ENCODE measurements at regions not wholly inside any gene's neighbourhood (a gene's known extent, or its start where the extent isn't known, plus 50 kb on each side); places are given as distances from the start of the nearest gene placed in this dataset.
"Not testable (repeated sequence)": the region's sequence is repeated elsewhere in the genome, so short reads cannot be mapped to it uniquely, and the experiment has no call there.

DNA sequence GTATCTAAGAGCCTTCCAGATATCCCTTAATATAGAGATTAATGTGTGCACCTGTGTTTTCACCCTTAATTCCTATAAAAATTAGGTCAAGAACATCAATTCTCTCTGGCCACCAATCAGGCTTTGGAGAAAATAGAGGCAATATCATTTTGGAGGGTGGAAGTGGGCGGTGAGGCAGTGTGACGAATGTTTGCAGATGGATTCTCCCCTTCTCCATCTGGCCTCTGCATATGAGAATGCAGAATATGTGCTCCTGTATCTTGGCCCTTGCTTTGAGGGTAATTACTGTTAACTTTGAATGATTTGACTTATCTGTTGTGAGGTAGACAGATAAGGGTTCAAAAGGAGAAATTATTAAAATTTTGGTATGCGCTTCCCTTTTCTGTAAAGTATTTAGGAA lies 304.0 kb upstream of the NPSR1 start:
- no peak for DNase-seq
- TF ChIP-seq, protein P1, sequence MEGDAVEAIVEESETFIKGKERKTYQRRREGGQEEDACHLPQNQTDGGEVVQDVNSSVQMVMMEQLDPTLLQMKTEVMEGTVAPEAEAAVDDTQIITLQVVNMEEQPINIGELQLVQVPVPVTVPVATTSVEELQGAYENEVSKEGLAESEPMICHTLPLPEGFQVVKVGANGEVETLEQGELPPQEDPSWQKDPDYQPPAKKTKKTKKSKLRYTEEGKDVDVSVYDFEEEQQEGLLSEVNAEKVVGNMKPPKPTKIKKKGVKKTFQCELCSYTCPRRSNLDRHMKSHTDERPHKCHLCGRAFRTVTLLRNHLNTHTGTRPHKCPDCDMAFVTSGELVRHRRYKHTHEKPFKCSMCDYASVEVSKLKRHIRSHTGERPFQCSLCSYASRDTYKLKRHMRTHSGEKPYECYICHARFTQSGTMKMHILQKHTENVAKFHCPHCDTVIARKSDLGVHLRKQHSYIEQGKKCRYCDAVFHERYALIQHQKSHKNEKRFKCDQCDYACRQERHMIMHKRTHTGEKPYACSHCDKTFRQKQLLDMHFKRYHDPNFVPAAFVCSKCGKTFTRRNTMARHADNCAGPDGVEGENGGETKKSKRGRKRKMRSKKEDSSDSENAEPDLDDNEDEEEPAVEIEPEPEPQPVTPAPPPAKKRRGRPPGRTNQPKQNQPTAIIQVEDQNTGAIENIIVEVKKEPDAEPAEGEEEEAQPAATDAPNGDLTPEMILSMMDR (IDR thresholded peaks at IDR 0.05; ENCODE audit: partially characterized antibody, unreplicated experiment) = no peak
- Mint-ChIP-seq H3K36me3 (ENCODE audit: unreplicated experiment) (no peaks in the 10 kb centered on the region), H3K27me3 (ENCODE audit: unreplicated experiment) (no peaks in the 10 kb centered on the region), H3K9me3 (ENCODE audit: unreplicated experiment) (peaks cover 3% of the 10 kb centered on the region), H3K27ac (ENCODE audit: unreplicated experiment) (no peak overlapping the region), H3K4me1 (ENCODE audit: low read depth, unreplicated experiment) (peaks cover 2% of the 10 kb centered on the region), H3K4me3 (ENCODE audit: unreplicated experiment) (no peak overlapping the region)

DNA sequence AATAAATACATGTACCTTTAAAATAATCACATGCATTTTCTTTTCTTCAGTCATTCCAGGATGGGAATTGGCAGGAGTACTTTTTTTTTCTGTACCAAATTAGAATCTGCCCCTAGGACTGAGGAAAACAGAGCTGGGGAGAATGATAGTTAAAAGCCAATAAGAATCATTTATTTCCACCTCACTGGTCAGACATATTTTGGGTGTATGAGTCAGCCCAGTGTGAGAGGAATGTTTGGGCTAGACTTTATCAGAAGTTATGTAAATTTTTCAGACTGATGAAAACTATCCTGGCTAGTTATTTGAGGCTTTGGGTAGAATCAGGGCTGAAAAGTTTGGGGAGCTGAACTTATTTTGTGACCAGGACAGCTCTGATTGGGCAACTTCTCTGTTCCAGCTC lies 303.1 kb upstream of the NPSR1 start:
- Mint-ChIP-seq H3K9me3 (ENCODE audit: unreplicated experiment) (peaks cover 3% of the 10 kb centered on the region), H3K4me1 (ENCODE audit: low read depth, unreplicated experiment) (peaks cover 2% of the 10 kb centered on the region), H3K27me3 (ENCODE audit: unreplicated experiment) (no peaks in the 10 kb centered on the region), H3K4me3 (ENCODE audit: unreplicated experiment) (no peak overlapping the region), H3K27ac (ENCODE audit: unreplicated experiment) (no peak overlapping the region), H3K36me3 (ENCODE audit: unreplicated experiment) (no peaks in the 10 kb centered on the region)
- TF ChIP-seq, protein P1 (IDR thresholded peaks at IDR 0.05; ENCODE audit: partially characterized antibody, unreplicated experiment) = no peak
- no peak for DNase-seq

DNA sequence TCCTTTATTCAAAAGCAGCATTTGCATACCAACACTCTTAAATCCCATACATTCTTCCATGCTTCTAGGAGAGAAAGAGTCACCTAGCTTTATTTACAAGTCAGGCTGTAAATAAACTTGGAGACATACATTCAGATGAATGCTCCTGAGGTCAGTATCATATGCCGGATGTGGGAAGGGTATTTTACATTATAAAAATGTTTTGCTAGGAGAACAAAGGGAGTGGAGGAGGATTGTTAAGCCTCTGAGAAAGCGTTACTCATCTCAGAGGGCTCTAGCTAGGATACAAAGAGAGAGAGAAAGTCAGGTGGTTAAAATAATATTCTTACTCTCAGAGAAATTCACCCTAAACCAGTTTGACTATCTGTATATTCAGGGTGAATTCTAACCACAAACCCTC lies 300.9 kb upstream of the NPSR1 start:
- H3K27ac Mint-ChIP-seq (ENCODE audit: unreplicated experiment) = no peak overlapping the region
- no peaks in the 10 kb centered on the region for H3K27me3 Mint-ChIP-seq (ENCODE audit: unreplicated experiment)
- peaks cover 2% of the 10 kb centered on the region for H3K4me1 Mint-ChIP-seq (ENCODE audit: low read depth, unreplicated experiment)
- no peaks in the 10 kb centered on the region for H3K36me3 Mint-ChIP-seq (ENCODE audit: unreplicated experiment)
- DNase-seq = no peak
- H3K4me3 Mint-ChIP-seq (ENCODE audit: unreplicated experiment) = no peak overlapping the region
- TF ChIP-seq, protein P1 (IDR thresholded peaks at IDR 0.05; ENCODE audit: partially characterized antibody, unreplicated experiment) = no peak
- peaks cover 3% of the 10 kb centered on the region for H3K9me3 Mint-ChIP-seq (ENCODE audit: unreplicated experiment)

DNA sequence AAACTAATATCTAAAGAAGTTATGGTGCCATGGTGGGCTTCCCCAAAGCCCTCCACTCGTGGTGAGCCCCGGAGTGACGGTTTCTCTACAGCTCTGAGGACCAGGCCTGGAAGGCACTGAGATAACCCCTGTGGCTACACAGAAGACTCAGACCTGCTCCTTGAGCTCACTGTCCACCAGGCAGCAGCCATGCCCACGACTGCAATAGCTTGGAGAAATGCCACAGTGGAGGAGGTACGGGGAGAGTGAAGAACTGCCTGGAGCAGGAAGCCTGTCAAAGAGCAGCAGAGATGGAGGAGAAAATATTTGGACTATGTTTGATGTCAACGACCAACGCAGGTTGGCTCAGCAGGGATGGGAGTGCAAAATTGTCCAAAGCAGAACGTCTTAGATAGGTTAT lies 300.1 kb upstream of the NPSR1 start:
- Mint-ChIP-seq H3K27ac (ENCODE audit: unreplicated experiment) (no peak overlapping the region), H3K36me3 (ENCODE audit: unreplicated experiment) (no peaks in the 10 kb centered on the region), H3K4me1 (ENCODE audit: low read depth, unreplicated experiment) (peaks cover 2% of the 10 kb centered on the region), H3K9me3 (ENCODE audit: unreplicated experiment) (peaks cover 3% of the 10 kb centered on the region), H3K4me3 (ENCODE audit: unreplicated experiment) (no peak overlapping the region), H3K27me3 (ENCODE audit: unreplicated experiment) (no peaks in the 10 kb centered on the region)
- TF ChIP-seq, protein P1 (IDR thresholded peaks at IDR 0.05; ENCODE audit: partially characterized antibody, unreplicated experiment) = no peak
- no peak for DNase-seq

DNA sequence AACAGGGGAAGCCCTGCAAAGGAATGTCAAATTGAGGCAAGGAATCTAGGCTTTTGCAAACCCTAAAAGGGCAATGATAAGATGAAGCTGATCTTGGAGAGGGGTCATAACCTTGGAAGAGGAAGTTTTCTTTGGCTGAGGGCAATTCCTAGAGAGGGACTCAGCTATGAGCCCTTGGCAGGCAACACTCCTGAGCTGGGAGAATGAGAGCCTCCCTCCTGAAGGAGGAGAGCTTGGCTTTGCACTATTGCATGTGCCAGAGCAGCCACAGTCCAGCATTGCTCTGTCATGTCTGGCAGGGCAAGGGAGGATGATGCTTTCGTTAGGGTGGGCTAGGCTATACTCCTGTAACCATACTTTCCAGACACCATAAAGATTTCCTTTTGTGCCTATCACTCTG lies 299.4 kb upstream of the NPSR1 start:
- not testable (repeated sequence) for H3K9me3 Mint-ChIP-seq (ENCODE audit: unreplicated experiment); H3K36me3 Mint-ChIP-seq (ENCODE audit: unreplicated experiment); DNase-seq; H3K4me1 Mint-ChIP-seq (ENCODE audit: low read depth, unreplicated experiment); H3K4me3 Mint-ChIP-seq (ENCODE audit: unreplicated experiment); H3K27me3 Mint-ChIP-seq (ENCODE audit: unreplicated experiment); H3K27ac Mint-ChIP-seq (ENCODE audit: unreplicated experiment)

All from glutamatergic neuron (in vitro differentiated cells).